ENCODE measurements at regions not wholly inside any gene's neighbourhood (a gene's known extent, or its start where the extent isn't known, plus 50 kb on each side); places are given as distances from the start of the nearest gene placed in this dataset.

- TF ChIP-seq CTCF (conservative IDR thresholded peaks at IDR 0.05; ENCODE audit: low read depth in 2 of 2) = no peak
- no peak for TF ChIP-seq CREB1 (CRISPR knock-in tag; IDR thresholded peaks at IDR 0.05; ENCODE audit: low read depth)
Measured at GRCh38 chr13:94813920-94814475, 101.7 kb upstream of the SOX21 start.
